H1 (cell line): ENCODE measurements at regions not wholly inside any gene's neighbourhood (a gene's known extent, or its start where the extent isn't known, plus 50 kb on each side); places are given as distances from the start of the nearest gene placed in this dataset.

Experiments
- GABPA ChIP-seq: IDR thresholded peaks from 2 replicates; pipeline ENCODE4 v1.6.1; 2011; ENCODE audit warnings: mild to moderate bottlenecking, low read length, moderate library complexity, borderline replicate concordance; ENCODE audit not compliant: insufficient read depth
- JUN ChIP-seq: IDR thresholded peaks from 2 replicates; pipeline ENCODE4 v1.6.1; 2011; ENCODE audit warnings: low read depth, mild to moderate bottlenecking, improper control_type of control experiment, low read length
- KDM4A ChIP-seq: IDR thresholded peaks from one replicate; pipeline ENCODE4 v1.7.1; 2012; ENCODE audit warnings: low read depth, mild to moderate bottlenecking, moderate library complexity, low read length, inconsistent platforms; ENCODE audit not compliant: severe bottlenecking
- POU5F1 ChIP-seq: IDR thresholded peaks from 2 replicates; pipeline ENCODE4 v1.6.1; 2011; ENCODE audit warnings: low read depth, mild to moderate bottlenecking, low read length, moderate library complexity
- RBBP5 ChIP-seq: IDR thresholded peaks from 2 replicates; pipeline ENCODE4 v1.7.1; 2012; ENCODE audit warnings: low read depth, mild to moderate bottlenecking, inconsistent platforms, low read length, moderate library complexity, borderline replicate concordance
- TAF7 ChIP-seq: optimal IDR thresholded peaks from 2 replicates; pipeline ENCODE3; 2011; ENCODE audit warnings: low read depth, mild to moderate bottlenecking, inconsistent platforms, low read length, moderate library complexity, borderline replicate concordance

GRCh38 chr17:68753985-68754769, 153.0 kb upstream of the FAM20A start (continued):
- TF ChIP-seq KDM4A (no peak), RBBP5 (no peak), JUN (no peak), GABPA (no peak), POU5F1 (no peak), TAF7 (no peak)
